HepG2 (cell line): ENCODE measurements at regions not wholly inside any gene's neighbourhood (a gene's known extent, or its start where the extent isn't known, plus 50 kb on each side); places are given as distances from the start of the nearest gene placed in this dataset.

Experiments used
- ATAC-seq: fragments of 200-7000 bp; cut with Tn5 transposase; 3 replicates; pipeline ENCODE4 v1.9.1; 2020; ENCODE audit warnings: mild to moderate bottlenecking, moderate library complexity
- BruUV-seq: library from RNA; stranded (reverse); fragments of 400-500 nt; replicated peaks from 2 replicates; lab custom pipeline; 2021; lab: Mats Ljungman, UMichigan
- CTCF ChIA-PET: fragments of 300-600 bp; formaldehyde crosslinking; extraction: SDS; loops from one replicate; lab custom pipeline; 2021; ENCODE audit warnings: low total read pairs, inconsistent platforms, low intra/inter-chr PET ratio; lab: Yijun Ruan, JAX
- POLR2A ChIA-PET: fragments of 350-600 bp; sonication (Branson Sonifier 250); formaldehyde crosslinking; loops from one replicate; lab custom pipeline; 2020; ENCODE audit warnings: antibody characterized with exemption, inconsistent platforms; lab: Yijun Ruan, JAX
- DNase-seq: peaks from one replicate; pipeline ENCODE4 v3.0.0-alpha.2; 2015; ENCODE audit warnings: low spot score
- FAIRE-seq: peaks from 3 replicates; lab custom pipeline; 2011; peaks lifted over from hg19 to GRCh38; lab: Jason Lieb, UNC
- H2AFZ ChIP-seq: one replicate; pipeline ENCODE4 v1.6.1; 2011; ENCODE audit warnings: low read length, inconsistent platforms
- H3K27ac ChIP-seq: fragments of 300-600 bp; 3 replicates; pipeline ENCODE4 v1.8.0; 2011; ENCODE audit warnings: mixed run types, mild to moderate bottlenecking, mixed read lengths, low read length, inconsistent platforms; ENCODE audit not compliant: insufficient read depth; ENCODE audit errors: extremely low read length
- H3K27me3 ChIP-seq, 2 experiments: fragments of 200-600 bp in 1 of 2; 2 replicates in 1 of 2; 3 replicates in 1 of 2; pipeline versions ENCODE4 v1.6.0 to v1.8.0; 2011; ENCODE audit warnings: low read length in 2 of 2, mild to moderate bottlenecking in 2 of 2, moderate library complexity in 2 of 2, inconsistent platforms in 1 of 2; ENCODE audit not compliant: insufficient read depth in 2 of 2, control insufficient read depth in 1 of 2
- H3K36me3 ChIP-seq, 2 experiments: fragments of 200-600 bp in 1 of 2; replicated peaks in 1 of 2; 2 replicates in 1 of 2; 3 replicates in 1 of 2; pipeline versions ENCODE4 v1.5.1 to v1.8.0; 2011; ENCODE audit warnings: low read length in 2 of 2, inconsistent platforms in 1 of 2; ENCODE audit not compliant: insufficient read depth in 2 of 2, control insufficient read depth in 1 of 2
- H3K4me1 ChIP-seq: 2 replicates; pipeline ENCODE4 v1.5.1; 2012; ENCODE audit warnings: low read length, inconsistent platforms; ENCODE audit not compliant: insufficient read depth
- H3K4me2 ChIP-seq: 2 replicates; pipeline ENCODE4 v1.6.0; 2011; ENCODE audit warnings: low read depth, low read length, inconsistent platforms
- H3K4me3 ChIP-seq, 3 experiments: fragments of 200-600 bp in 1 of 3; sonication (generic), shearing (Covaris generic) in 1 of 3; replicated peaks in 1 of 3; 2 replicates each; pipeline ENCODE4 v1.5.1; 2011 to 2016; ENCODE audit warnings: low read length in 3 of 3, inconsistent platforms in 2 of 3, low read depth in 2 of 3, mild to moderate bottlenecking in 2 of 3, control low read depth in 1 of 3, mixed read lengths in 1 of 3; ENCODE audit not compliant: insufficient read depth in 1 of 3
- H3K79me2 ChIP-seq: one replicate; pipeline ENCODE4 v1.6.1; 2011; ENCODE audit warnings: low read length, inconsistent platforms; ENCODE audit not compliant: insufficient read depth
- H3K9ac ChIP-seq: 2 replicates; pipeline ENCODE4 v1.6.0; 2011; ENCODE audit warnings: mild to moderate bottlenecking, low read depth, low read length, inconsistent platforms; ENCODE audit not compliant: insufficient read depth
- H3K9me3 ChIP-seq: 2 replicates; pipeline ENCODE4 v1.5.1; 2012; ENCODE audit warnings: mild to moderate bottlenecking, low read length
- H4K20me1 ChIP-seq: 2 replicates; pipeline ENCODE4 v1.6.0; 2011; ENCODE audit warnings: inconsistent platforms, mild to moderate bottlenecking, low read length, moderate library complexity; ENCODE audit not compliant: insufficient read depth
- ARID5B ChIP-seq: IDR thresholded peaks from 2 replicates; pipeline ENCODE4 v1.4.0; 2020; ENCODE audit warnings: mild to moderate bottlenecking, missing genetic modification reagents
- ATF2 ChIP-seq: sonication (generic); formaldehyde crosslinking; IDR thresholded peaks from 2 replicates; pipeline ENCODE4 v1.4.0; 2020; ENCODE audit warnings: missing genetic modification reagents
- CEBPG ChIP-seq: IDR thresholded peaks from 2 replicates; pipeline ENCODE4 v1.6.1; 2016
- HNF4A ChIP-seq: sonication (generic); formaldehyde crosslinking; IDR thresholded peaks from 2 replicates; pipeline ENCODE4 v1.4.0; 2020; ENCODE audit warnings: missing genetic modification reagents
- MIXL1 ChIP-seq: IDR thresholded peaks from 2 replicates; pipeline ENCODE4 v1.6.1; 2016
- NCOA2 ChIP-seq: sonication (generic); formaldehyde crosslinking; IDR thresholded peaks from 2 replicates; pipeline ENCODE4 v1.8.0; 2022; ENCODE audit warnings: inconsistent platforms
- NPAS2 ChIP-seq: sonication (generic); formaldehyde crosslinking; IDR thresholded peaks from 2 replicates; pipeline ENCODE4 v1.8.0; 2022; ENCODE audit warnings: mild to moderate bottlenecking, missing genetic modification reagents, borderline replicate concordance
- PHB2 ChIP-seq: fragments of 450-650 bp; IDR thresholded peaks from 2 replicates; pipeline ENCODE4 v1.6.1; 2018; ENCODE audit not compliant: partially characterized antibody
- SNRNP70 ChIP-seq: fragments of 200-400 bp; formaldehyde crosslinking; IDR thresholded peaks from 2 replicates; pipeline ENCODE4 v1.6.1; 2017; ENCODE audit warnings: mild to moderate bottlenecking, low read depth, low read length, moderate library complexity
- SOX5 ChIP-seq: IDR thresholded peaks from 2 replicates; pipeline ENCODE4 v1.6.1; 2016; ENCODE audit warnings: borderline replicate concordance
- ZBTB38 ChIP-seq: sonication (generic); formaldehyde crosslinking; IDR thresholded peaks from 2 replicates; pipeline ENCODE4 v1.5.1; 2020; ENCODE audit warnings: mild to moderate bottlenecking, missing genetic modification reagents
- ZMAT3 ChIP-seq: sonication (generic); formaldehyde crosslinking; conservative IDR thresholded peaks from 2 replicates; pipeline ENCODE4 v1.7.0; 2021; ENCODE audit warnings: missing genetic modification reagents
- ZZZ3 ChIP-seq: sonication (generic); formaldehyde crosslinking; IDR thresholded peaks from 2 replicates; pipeline ENCODE4 v1.4.0; 2020; ENCODE audit warnings: missing genetic modification reagents, mild to moderate bottlenecking, borderline replicate concordance
- WGBS: methylation state at CpG from one replicate; pipeline ENCODE4 v1.1.6; 2017; ENCODE audit warnings: low lambda C conversion rate; 5-methylcytosine and 5-hydroxymethylcytosine counted together
- in situ Hi-C: cut with HindIII; loops from 2 replicates; pipeline ENCODE4 v1.10.0; 2017; ENCODE audit warnings: low pct_unique_long_range_greater_than_20kb; ENCODE audit not compliant: extremely low pct_ligation_motif_present
- intact Hi-C: fragments of 100-400 bp; cut with micrococcal nuclease; formaldehyde crosslinking; loops from one replicate; pipeline ENCODE4 v1.10.0; 2022; ENCODE audit not compliant: unreplicated experiment

GRCh38 chr14:89490466-89490865 lies 73.4 kb upstream of the FOXN3 start (continued):
- TF ChIP-seq ZZZ3 (CRISPR knock-in tag): no peak
- no peak for TF ChIP-seq NPAS2 (CRISPR knock-in tag)
- TF ChIP-seq ZMAT3 (CRISPR knock-in tag): no peak
- no peak for TF ChIP-seq PHB2
- TF ChIP-seq SNRNP70: no peak

- no peak overlapping the region for H3K27ac ChIP-seq
- no peaks in the 10 kb centered on the region for H3K36me3 ChIP-seq
- no peak overlapping the region for H2AFZ ChIP-seq
- no peaks in the 10 kb centered on the region for H3K27me3 ChIP-seq
- no peaks in the 10 kb centered on the region for H3K79me2 ChIP-seq
- no peak overlapping the region for H3K9ac ChIP-seq
- no peaks in the 10 kb centered on the region for H3K9me3 ChIP-seq
- H3K4me1 ChIP-seq: peaks cover 87% of the 10 kb centered on the region
- H3K4me2 ChIP-seq: no peak overlapping the region
- FAIRE-seq: no peak
- TF ChIP-seq ZBTB38 (CRISPR knock-in tag): peak; percentile 23; the same call in 1 of the 2 replicates
- TF ChIP-seq MIXL1 (CRISPR knock-in tag): no peak
- ChIA-PET CTCF (no interaction called here), POLR2A (no interaction called here)
- in situ Hi-C loops: no loop called here
- no peak overlapping the region for H3K4me3 ChIP-seq
- H4K20me1 ChIP-seq: no peaks in the 10 kb centered on the region
- intact Hi-C loops: loop anchor here (5.0 kb wide), 1 partner anchor 73 kb away; the partner anchor contains the start of gene FOXN3
- DNase-seq: no peak
- no peak for ATAC-seq
- no TSS peak for BruUV-seq
- 95% methylated on average over 14 of the region's 17 CpGs for WGBS
Measured at GRCh38 chr14:89489761-89490437, 72.9 kb upstream of the FOXN3 start.

GRCh38 chr14:89486961-89487360 lies 69.9 kb upstream of the FOXN3 start:
- ChIA-PET POLR2A (no interaction called here), CTCF (no interaction called here)
- FAIRE-seq (peak; percentile 76), ATAC-seq (peak; percentile 72), DNase-seq (peak; percentile 48)
- Histone ChIP-seq H3K4me1 (peaks cover 71% of the 10 kb centered on the region), H3K36me3 (no peaks in the 10 kb centered on the region; a peak in 1 of 5 replicates), H3K27me3 (no peaks in the 10 kb centered on the region), H3K4me2 (no peak overlapping the region), H3K9me3 (no peaks in the 10 kb centered on the region), H4K20me1 (no peaks in the 10 kb centered on the region), H3K79me2 (no peaks in the 10 kb centered on the region), H3K9ac (no peak overlapping the region), H3K4me3 (no peak overlapping the region), H2AFZ (no peak overlapping the region), H3K27ac (no peak overlapping the region)
- no TSS peak for BruUV-seq
- in situ Hi-C loops: no loop called here
- WGBS: 39% methylated on average over 8 of the region's 8 CpGs
- intact Hi-C loops: no loop called here
- TF ChIP-seq ARID5B (peak; percentile 35; the same call in 1 of the 2 replicates), HNF4A (CRISPR knock-in tag) (peak; percentile 11; the same call in 1 of the 2 replicates), CEBPG (CRISPR knock-in tag) (peak; percentile 87), ATF2 (CRISPR knock-in tag) (0 out of 2 replicates have a peak, but pooled peaks have one; percentile 51), SOX5 (CRISPR knock-in tag) (peak; percentile 36; the same call in 1 of the 2 replicates), NCOA2 (CRISPR knock-in tag) (peak; percentile 42; the same call in 1 of the 2 replicates)
